ENCODE measurements at regions not wholly inside any gene's neighbourhood (a gene's known extent, or its start where the extent isn't known, plus 50 kb on each side); places are given as distances from the start of the nearest gene placed in this dataset.
"Not testable (repeated sequence)": the region's sequence is repeated elsewhere in the genome, so short reads cannot be mapped to it uniquely, and the experiment has no call there.

- in situ Hi-C loops (cut with HindIII; ENCODE audit: low sequenced_read_pairs), result no loop called here
- H3K4me3 ChIP-seq (ENCODE audit: low read depth, low read length), result no peak overlapping the region
- no peak for DNase-seq (ENCODE audit: low read depth, low spot score)
- TF ChIP-seq, protein P1, sequence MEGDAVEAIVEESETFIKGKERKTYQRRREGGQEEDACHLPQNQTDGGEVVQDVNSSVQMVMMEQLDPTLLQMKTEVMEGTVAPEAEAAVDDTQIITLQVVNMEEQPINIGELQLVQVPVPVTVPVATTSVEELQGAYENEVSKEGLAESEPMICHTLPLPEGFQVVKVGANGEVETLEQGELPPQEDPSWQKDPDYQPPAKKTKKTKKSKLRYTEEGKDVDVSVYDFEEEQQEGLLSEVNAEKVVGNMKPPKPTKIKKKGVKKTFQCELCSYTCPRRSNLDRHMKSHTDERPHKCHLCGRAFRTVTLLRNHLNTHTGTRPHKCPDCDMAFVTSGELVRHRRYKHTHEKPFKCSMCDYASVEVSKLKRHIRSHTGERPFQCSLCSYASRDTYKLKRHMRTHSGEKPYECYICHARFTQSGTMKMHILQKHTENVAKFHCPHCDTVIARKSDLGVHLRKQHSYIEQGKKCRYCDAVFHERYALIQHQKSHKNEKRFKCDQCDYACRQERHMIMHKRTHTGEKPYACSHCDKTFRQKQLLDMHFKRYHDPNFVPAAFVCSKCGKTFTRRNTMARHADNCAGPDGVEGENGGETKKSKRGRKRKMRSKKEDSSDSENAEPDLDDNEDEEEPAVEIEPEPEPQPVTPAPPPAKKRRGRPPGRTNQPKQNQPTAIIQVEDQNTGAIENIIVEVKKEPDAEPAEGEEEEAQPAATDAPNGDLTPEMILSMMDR (IDR thresholded peaks at IDR 0.05; ENCODE audit: low read depth, low read length), result no peak
These were observed 113.7 kb upstream of the FOXN2 start for GRCh38 chr2:48200620-48201293.

GRCh38 chr2:48201435-48201834 lies 113.0 kb upstream of the FOXN2 start:
- in situ Hi-C loops (cut with HindIII; ENCODE audit: low sequenced_read_pairs); H3K4me3 ChIP-seq (ENCODE audit: low read depth, low read length); DNase-seq (ENCODE audit: low read depth, low spot score): not testable (repeated sequence)

GRCh38 chr2:48202863-48203642 lies 111.4 kb upstream of the FOXN2 start:
- H3K4me3 ChIP-seq (ENCODE audit: low read depth, low read length), result no peak overlapping the region
- in situ Hi-C loops (cut with HindIII; ENCODE audit: low sequenced_read_pairs), result no loop called here
- DNase-seq (ENCODE audit: low read depth, low spot score), result no peak
- TF ChIP-seq, protein P1 (IDR thresholded peaks at IDR 0.05; ENCODE audit: low read depth, low read length), result no peak

DNA sequence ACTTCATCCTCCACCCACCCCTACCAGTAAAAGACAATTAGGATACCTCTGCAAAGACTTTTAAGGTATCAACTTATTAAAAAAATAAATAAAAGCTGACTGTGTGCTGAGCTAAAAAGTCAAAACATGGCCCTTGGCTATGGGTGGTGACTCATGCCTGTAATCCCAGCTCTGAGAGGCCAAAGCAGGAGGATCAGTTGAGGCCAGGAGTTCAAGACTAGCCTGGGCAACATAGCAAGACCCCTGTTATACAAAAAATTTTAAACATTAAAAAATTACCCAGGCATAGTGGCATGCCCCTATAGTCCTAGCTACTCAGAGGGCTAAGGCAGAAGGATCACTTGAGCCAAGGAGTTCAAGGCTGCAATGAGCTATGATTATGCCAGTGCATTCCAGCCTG lies 110.8 kb upstream of the FOXN2 start:
- TF ChIP-seq, protein P1 (IDR thresholded peaks at IDR 0.05; ENCODE audit: low read depth, low read length), result no peak
- H3K4me3 ChIP-seq (ENCODE audit: low read depth, low read length), result no peak overlapping the region
- in situ Hi-C loops (cut with HindIII; ENCODE audit: low sequenced_read_pairs), result no loop called here
- no peak for DNase-seq (ENCODE audit: low read depth, low spot score)

DNA sequence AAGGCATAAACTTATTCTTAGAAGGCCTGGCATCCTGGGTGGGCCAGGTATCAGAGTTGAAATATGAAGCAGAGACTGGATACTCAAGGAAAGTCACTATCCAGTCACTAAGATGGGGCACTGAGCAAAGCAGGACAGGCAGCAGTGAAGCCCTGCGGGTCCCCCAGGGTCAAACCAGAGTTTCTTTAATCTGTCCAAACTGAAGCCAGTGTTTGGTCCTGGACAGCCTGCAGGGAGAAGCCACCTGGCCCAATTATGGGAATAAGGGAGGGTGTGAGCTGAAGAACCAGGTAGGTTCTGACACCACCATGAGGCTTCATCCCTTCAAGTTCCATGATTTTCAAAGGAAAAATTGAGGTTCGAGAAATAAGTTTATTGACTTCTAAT lies 109.7 kb upstream of the FOXN2 start:
- no peak for DNase-seq (ENCODE audit: low read depth, low spot score)
- no peak overlapping the region for H3K4me3 ChIP-seq (ENCODE audit: low read depth, low read length)
- in situ Hi-C loops (cut with HindIII; ENCODE audit: low sequenced_read_pairs), result no loop called here
- TF ChIP-seq, protein P1 (IDR thresholded peaks at IDR 0.05; ENCODE audit: low read depth, low read length), result no peak

- in situ Hi-C loops (cut with HindIII; ENCODE audit: low sequenced_read_pairs), result no loop called here
- H3K4me3 ChIP-seq (ENCODE audit: low read depth, low read length), result no peak overlapping the region
- peak; percentile 18 for DNase-seq (ENCODE audit: low read depth, low spot score)
- TF ChIP-seq, protein P1 (IDR thresholded peaks at IDR 0.05; ENCODE audit: low read depth, low read length), result peak; percentile 37
These were observed 109.2 kb upstream of the FOXN2 start for GRCh38 chr2:48205137-48205798.

DNA sequence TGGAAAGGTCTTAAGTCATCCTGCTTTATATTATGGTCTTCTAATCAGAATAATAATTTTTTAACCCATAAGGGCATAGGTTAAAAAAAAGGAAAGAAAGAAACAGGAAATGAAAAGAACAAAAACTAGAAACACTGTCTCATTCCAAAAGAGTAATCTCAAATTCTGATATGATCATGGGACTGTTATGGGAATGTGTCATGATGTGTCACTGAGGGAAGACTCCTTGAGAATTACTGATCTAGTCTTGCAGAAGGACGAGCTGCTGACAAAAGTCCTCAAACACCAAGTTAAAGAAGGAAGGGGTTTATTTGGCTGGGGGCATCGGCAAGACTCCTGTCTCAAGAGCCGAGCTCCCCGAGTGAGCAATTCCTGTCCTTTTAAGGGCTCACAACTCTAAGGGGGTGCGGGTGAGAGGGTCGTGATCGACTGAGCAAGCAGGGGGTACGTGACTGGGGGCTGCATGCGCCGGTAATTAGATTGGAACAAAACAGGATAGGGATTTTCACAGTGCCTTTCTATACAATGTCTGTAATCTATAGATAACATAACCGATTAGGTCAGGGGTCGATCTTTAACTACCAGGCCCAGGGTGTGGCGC lies 108.3 kb upstream of the FOXN2 start:
- H3K4me3 ChIP-seq (ENCODE audit: low read depth, low read length); in situ Hi-C loops (cut with HindIII; ENCODE audit: low sequenced_read_pairs); DNase-seq (ENCODE audit: low read depth, low spot score): not testable (repeated sequence)
